HG03442 (cell line): ENCODE measurements at regions not wholly inside any gene's neighbourhood (a gene's known extent, or its start where the extent isn't known, plus 50 kb on each side); places are given as distances from the start of the nearest gene placed in this dataset.

ENCODE experiments used
- ATAC-seq: cut with Tn5 transposase; IDR thresholded peaks from one replicate; pipeline ENCODE4 v1.9.1; 2021; ENCODE audit warnings: mild to moderate bottlenecking, moderate library complexity; ENCODE audit not compliant: unreplicated experiment

DNA sequence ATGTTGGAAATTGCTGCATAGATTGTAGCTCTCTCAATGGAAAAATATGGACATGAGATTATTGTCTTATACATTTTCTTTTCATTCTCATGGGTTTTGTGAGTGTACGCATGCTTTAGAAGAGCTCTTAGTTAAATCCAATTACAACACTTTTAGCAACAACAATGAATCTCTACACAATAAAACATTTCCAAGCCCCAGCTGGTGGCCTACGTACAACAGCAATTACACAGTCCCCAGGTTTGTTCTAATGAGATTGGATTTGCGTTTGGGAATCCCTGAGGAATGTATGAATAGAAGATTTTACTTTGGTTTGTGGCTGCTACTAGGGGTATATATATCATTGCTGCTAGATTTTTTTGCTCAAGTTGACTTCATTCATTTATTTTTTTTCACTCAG lies 98.6 kb downstream of the FHDC1 start:
- ATAC-seq, result no peak

DNA sequence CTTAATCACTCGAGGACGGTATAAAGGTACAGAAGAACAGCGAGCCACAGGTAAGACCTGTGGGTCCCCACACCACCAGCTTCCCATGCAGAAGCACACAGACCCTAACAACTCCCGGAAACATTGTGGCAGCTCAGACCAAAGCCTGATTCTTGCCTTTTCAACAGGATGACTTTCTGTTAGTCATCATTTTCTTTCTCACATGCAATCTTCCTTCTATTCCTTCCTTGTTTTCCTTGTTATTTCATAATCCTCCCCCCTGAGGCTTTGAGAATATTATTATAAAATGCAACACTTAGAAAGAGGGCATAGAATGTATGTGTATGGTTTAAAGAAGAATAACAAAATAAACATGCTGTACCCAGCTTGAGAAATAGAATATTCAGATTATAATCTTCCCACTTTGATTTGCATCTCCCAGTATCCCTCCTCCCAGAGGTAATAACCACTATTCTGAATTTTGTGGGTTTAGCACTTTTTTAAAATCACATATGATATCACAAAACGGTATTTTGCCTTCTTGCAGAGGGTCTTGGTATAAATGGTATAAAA lies 100.9 kb downstream of the FHDC1 start:
- ATAC-seq, result no peak

GRCh38 chr4:153038623-153039311 lies 102.6 kb downstream of the FHDC1 start:
- no peak for ATAC-seq

DNA sequence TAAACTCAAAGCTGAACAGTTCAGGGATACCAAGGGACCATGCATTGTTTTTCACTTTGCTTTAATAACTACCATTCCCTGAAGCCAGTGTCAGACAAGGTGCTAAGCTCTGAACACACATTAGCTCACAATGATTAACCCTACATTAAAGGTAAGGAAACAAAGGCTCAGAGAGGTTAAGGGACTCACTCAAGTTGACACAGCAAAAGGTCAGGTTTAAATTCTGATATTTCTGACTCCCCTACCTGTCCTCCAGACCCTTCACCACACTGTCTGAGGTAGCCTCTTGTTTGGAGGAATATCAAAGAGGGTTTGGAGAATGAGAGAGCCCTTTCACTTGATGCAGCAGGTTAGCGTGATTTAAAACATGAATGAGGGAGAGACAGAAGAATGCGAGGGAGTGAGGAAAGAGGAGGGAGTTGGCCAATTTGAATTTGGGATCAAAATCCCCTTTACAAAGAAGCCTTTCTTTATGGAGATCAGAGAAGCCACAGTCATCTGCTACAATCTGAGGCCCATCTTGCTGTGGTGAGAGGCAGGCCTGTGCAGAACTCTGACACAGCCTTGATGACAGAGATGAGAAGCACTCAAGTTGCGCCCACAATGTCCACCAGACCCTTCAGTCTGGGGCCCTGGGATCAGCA lies 103.5 kb downstream of the FHDC1 start:
- no peak for ATAC-seq

DNA sequence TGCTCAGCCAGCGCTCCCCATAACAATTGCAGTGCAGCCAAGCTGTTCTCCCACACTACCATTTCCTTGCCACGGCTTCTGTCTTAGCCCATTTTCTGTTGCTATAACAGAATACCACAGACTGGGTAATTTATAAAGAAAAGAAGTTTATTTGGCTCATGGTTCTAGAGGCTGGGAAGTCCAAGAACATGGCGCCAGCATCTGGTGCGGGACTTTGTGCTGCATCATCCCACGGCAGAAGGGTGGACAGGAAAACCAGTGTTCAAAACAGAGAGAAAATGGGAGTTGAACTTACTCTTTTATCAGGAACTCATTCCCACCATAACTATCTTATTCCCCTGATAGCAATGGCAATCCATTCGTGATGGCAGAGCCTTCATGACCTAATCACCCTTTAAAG lies 104.6 kb downstream of the FHDC1 start:
- no peak for ATAC-seq

DNA sequence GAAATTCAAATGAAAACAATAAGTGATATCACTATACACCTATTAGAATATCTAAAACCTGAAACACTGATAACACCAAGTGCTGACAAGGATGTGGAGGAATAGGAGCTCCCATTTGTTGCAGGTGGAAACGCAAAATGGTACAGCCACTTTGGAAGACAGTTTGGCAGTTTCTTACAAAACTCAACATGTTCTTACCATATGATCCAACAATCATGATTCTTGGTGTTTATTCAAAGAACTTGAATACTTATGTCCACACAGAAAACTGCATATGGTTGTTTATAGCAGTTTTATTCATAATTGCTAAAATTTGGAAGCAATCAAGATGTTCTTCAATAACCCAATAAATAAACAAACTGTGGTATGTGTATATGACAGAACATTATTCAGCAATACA lies 107.9 kb downstream of the FHDC1 start:
- ATAC-seq, result no peak

DNA sequence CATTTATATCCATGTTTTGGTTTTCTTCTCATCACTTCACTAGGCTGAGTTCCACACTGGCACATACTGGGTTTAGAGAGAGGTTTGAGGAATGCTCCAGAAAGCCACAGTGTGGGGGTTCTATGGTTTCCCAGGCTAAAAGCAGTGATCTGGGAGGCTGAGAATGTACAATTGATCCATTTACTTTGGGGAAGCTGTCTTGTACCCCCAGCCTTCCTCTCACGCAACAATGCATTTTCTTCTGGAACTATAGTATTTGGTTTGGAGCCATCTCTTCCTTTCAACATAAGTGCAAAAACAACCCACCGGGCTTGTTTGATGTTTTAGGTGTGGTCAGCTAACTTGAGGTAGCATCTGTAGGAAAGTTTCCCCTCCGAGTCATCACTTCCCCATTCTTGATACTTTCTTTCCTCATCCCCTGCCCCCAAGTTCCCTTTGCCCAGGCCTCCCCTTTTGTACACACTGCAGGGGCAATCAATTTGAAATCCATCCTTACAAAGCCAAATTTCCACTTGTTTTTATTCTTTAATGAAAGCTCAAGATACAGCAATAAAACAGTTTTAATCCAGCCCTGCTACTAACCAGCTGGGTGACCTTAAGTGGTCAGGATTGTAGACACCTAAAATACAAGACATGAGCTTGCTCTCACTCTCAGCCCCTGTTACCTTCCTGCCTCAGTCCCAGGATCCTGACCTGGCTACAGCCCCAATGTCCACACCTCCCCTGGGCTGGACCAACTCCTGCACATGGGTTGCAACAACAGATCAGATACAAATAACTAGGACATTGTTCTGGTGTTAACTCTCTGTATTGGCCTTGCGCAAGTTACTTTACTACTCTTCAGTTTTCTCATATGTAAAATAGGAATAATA lies 109.2 kb downstream of the FHDC1 start:
- no peak for ATAC-seq

DNA sequence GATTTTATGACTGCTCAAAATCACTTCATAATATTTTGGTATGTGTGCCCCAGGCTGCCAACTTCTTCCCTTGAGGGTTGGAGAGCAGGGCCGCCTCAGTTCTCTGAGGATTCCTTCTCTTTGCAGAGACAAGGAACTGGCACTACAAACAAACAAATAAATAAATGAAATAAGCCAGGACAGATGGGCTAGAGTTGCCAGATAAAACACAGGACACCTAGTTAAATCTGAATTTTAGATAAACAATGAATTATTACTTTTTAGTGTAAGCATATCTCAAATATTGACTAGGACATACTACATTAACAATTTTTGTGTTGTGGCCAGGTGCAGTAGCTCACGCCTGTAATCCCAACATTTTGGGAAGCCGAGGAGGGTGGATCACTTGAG lies 122.5 kb downstream of the FHDC1 start:
- no peak for ATAC-seq

- no peak for ATAC-seq
These were observed 124.1 kb downstream of the FHDC1 start for GRCh38 chr4:153060196-153060595.

DNA sequence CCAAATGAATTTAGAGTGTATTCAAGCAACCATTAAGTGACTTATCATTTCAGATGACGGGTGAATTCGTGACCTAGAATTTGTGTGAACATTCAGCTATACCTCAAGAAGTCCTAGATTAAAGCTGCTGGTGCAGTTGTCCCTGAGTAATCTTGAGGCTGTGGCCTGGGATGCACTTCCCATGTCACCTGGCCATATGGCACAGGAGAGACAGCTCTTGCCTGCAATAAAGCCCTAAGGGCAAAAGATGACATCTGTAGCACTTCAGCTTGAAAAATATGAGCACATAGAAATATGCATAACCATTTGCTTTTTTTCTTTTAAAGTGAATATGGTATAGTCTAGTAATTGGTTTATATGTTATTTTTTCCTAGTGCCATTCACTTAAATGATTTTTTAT lies 125.8 kb downstream of the FHDC1 start:
- no peak for ATAC-seq

- ATAC-seq, result no peak
These were observed 126.6 kb downstream of the FHDC1 start for GRCh38 chr4:153062652-153063168.

DNA sequence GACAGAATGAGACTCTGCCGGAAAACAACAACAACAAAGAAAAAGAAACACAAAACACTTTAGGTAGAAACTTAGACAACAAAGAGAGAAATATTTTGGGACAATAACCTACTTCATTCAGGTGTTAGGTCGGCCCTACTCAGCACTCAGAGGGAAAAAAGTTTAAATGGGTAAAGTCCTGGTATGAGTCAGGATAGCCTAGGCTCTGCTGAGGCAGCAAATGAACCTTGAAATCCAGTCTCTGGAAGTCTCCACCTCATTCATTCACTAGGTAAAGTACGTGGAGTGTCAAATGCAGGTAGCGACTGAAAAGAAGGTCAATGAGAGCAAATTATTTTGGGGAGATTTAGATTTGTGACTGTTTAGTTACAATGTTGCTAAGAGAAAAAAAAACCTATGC lies 127.4 kb downstream of the FHDC1 start:
- no peak for ATAC-seq

GRCh38 chr4:153064571-153064970 lies 128.4 kb downstream of the FHDC1 start:
- ATAC-seq, result no peak

- no peak for ATAC-seq
These were observed 129.2 kb downstream of the FHDC1 start for GRCh38 chr4:153065276-153065675.

DNA sequence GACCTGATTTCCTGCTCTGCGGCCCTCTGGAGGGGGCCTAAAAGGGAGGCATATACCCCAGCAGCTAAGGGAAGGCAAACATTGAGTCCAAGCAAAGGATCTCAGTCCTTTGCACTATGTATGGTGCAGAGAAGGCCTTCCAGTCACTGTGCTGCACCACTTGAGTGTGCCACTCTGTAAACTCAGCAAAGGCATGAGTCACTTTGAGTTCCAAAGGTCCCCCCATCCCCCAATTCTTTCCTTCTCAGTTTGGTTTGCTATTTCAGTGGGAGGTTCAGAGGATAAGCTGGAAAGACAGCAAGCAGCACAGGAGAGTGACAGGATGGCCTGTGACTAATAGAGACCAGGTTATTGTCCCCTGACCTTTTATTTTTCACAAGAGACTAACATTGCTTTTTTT lies 131.3 kb downstream of the FHDC1 start:
- ATAC-seq, result no peak

GRCh38 chr4:153068751-153069150 lies 132.6 kb downstream of the FHDC1 start:
- no peak for ATAC-seq

DNA sequence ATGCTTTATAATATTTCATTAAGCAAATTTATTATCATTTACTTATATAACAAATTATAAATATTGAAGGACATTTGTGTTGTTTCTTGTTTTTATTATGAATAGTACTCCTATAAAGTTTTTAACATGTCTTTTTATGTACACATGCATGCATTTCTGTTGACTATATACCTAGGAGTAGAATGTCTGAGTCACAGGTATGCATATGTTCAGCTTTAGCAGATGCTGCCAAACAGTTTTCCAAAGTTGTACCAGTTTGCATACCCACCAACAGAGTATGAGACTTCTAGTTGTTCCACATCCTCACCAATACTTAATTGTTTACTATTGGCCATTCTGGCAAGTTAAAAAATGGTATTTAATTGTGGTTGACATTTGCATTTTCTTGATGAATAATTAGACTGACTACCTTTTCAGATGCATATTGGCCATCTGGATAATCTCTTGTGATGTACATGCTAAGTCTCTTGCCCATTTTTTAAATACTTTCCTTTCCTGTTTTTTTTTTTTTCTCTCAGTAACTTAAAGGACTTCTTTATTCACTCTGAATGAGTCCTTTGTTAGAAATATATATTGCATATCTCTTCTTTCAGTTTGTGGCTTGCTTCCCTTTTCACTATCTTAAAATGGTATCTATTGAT lies 132.2 kb upstream of the TRIM2 start:
- ATAC-seq, result no peak

- ATAC-seq, result no peak
These were observed 131.6 kb upstream of the TRIM2 start for GRCh38 chr4:153072661-153073060.

GRCh38 chr4:153074486-153074885 lies 129.8 kb upstream of the TRIM2 start:
- no peak for ATAC-seq

DNA sequence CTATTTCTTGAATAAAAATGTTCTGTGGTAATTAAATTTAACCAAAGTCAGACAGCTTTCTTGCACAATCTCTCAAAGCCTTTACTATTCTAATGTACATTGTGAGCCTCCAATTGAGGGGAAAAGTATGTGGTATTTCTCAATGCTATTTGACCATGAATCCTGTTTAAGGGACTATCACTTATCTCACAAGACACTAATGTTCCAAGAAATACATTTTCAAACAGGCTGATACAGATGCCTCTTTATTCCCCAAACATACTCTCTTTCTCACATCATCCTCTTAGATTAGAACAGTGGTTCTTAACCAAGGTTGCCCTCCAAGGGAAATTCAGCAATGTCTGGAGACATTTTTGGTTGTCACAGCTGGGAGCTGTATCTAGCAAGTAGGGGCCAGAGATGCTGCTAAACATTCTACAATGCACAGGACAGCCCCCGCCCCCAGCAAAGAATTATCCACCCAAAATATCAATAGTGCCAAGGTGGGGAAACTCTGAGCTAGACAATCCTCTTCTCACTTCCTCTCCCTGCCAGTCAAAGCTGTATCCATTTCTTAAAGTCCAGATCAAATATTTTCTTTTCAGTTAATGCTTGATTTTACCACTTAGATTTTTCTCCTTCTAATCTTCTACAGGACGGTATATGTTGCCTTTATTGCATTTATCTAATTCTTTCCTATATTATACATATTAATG lies 129.2 kb upstream of the TRIM2 start:
- no peak for ATAC-seq
